ENCODE measurements at regions not wholly inside any gene's neighbourhood (a gene's known extent, or its start where the extent isn't known, plus 50 kb on each side); places are given as distances from the start of the nearest gene placed in this dataset.
"Not testable (repeated sequence)": the region's sequence is repeated elsewhere in the genome, so short reads cannot be mapped to it uniquely, and the experiment has no call there.

GRCh38 chr10:6819301-6819700 lies 239.2 kb upstream of the PRKCQ start:
- DNase-seq (ENCODE audit: low read depth in 1 of 2, low spot score in 1 of 2): no peak

- DNase-seq (ENCODE audit: low read depth in 1 of 2, low spot score in 1 of 2): no peak
Observed at GRCh38 chr10:6817770-6818169, 237.7 kb upstream of the PRKCQ start.

- DNase-seq (ENCODE audit: low read depth in 1 of 2, low spot score in 1 of 2): no peak
Observed at GRCh38 chr10:6815346-6815745, 235.3 kb upstream of the PRKCQ start.

GRCh38 chr10:6813856-6814255 lies 233.8 kb upstream of the PRKCQ start:
- DNase-seq (ENCODE audit: low read depth in 1 of 2, low spot score in 1 of 2): no peak

GRCh38 chr10:6813306-6813705 lies 233.2 kb upstream of the PRKCQ start:
- no peak for DNase-seq (ENCODE audit: low read depth in 1 of 2, low spot score in 1 of 2)

GRCh38 chr10:6811153-6811552 lies 231.1 kb upstream of the PRKCQ start:
- DNase-seq (ENCODE audit: low read depth in 1 of 2, low spot score in 1 of 2): no peak

GRCh38 chr10:6803427-6803783 lies 223.3 kb upstream of the PRKCQ start:
- DNase-seq (ENCODE audit: low read depth in 1 of 2, low spot score in 1 of 2): no peak

- DNase-seq (ENCODE audit: low read depth in 1 of 2, low spot score in 1 of 2): no peak
Observed at GRCh38 chr10:6802759-6803426, 222.8 kb upstream of the PRKCQ start.

GRCh38 chr10:6796231-6796630 lies 216.2 kb upstream of the PRKCQ start:
- DNase-seq (ENCODE audit: low read depth in 1 of 2, low spot score in 1 of 2): no peak

- DNase-seq (ENCODE audit: low read depth in 1 of 2, low spot score in 1 of 2): no peak
Observed at GRCh38 chr10:6795541-6795940, 215.5 kb upstream of the PRKCQ start.

- DNase-seq (ENCODE audit: low read depth in 1 of 2, low spot score in 1 of 2): not testable (repeated sequence)
Observed at GRCh38 chr10:6794841-6795240, 214.8 kb upstream of the PRKCQ start.

GRCh38 chr10:6794441-6794840 lies 214.4 kb upstream of the PRKCQ start:
- no peak for DNase-seq (ENCODE audit: low read depth in 1 of 2, low spot score in 1 of 2)

- DNase-seq (ENCODE audit: low read depth in 1 of 2, low spot score in 1 of 2): no peak
Observed at GRCh38 chr10:6788731-6789130, 208.7 kb upstream of the PRKCQ start.

- no peak for DNase-seq (ENCODE audit: low read depth in 1 of 2, low spot score in 1 of 2)
Observed at GRCh38 chr10:6788231-6788630, 208.2 kb upstream of the PRKCQ start.

- DNase-seq (ENCODE audit: low read depth in 1 of 2, low spot score in 1 of 2): no peak
Observed at GRCh38 chr10:6787718-6788117, 207.6 kb upstream of the PRKCQ start.

GRCh38 chr10:6787091-6787490 lies 207.0 kb upstream of the PRKCQ start:
- no peak for DNase-seq (ENCODE audit: low read depth in 1 of 2, low spot score in 1 of 2)

- DNase-seq (ENCODE audit: low read depth in 1 of 2, low spot score in 1 of 2): no peak
Observed at GRCh38 chr10:6786579-6787031, 206.5 kb upstream of the PRKCQ start.

- DNase-seq (ENCODE audit: low read depth in 1 of 2, low spot score in 1 of 2): not testable (repeated sequence)
Observed at GRCh38 chr10:6784429-6784828, 204.4 kb upstream of the PRKCQ start.

GRCh38 chr10:6783471-6783870 lies 203.4 kb upstream of the PRKCQ start:
- DNase-seq (ENCODE audit: low read depth in 1 of 2, low spot score in 1 of 2): no peak

- no peak for DNase-seq (ENCODE audit: low read depth in 1 of 2, low spot score in 1 of 2)
Observed at GRCh38 chr10:6782378-6782777, 202.3 kb upstream of the PRKCQ start.

GRCh38 chr10:6781133-6781770 lies 201.2 kb upstream of the PRKCQ start:
- DNase-seq (ENCODE audit: low read depth in 1 of 2, low spot score in 1 of 2): no peak

GRCh38 chr10:6780008-6780677 lies 200.1 kb upstream of the PRKCQ start:
- no peak for DNase-seq (ENCODE audit: low read depth in 1 of 2, low spot score in 1 of 2)

All from activated T-helper 1 cell treated with anti-CD3 and anti-CD28 coated beads, Interleukin-2, amount 50 U/mL, for 16 hours (primary cell).